ENCODE measurements at regions not wholly inside any gene's neighbourhood (a gene's known extent, or its start where the extent isn't known, plus 50 kb on each side); places are given as distances from the start of the nearest gene placed in this dataset.
"Not testable (repeated sequence)": the region's sequence is repeated elsewhere in the genome, so short reads cannot be mapped to it uniquely, and the experiment has no call there.

GRCh38 chr4:181857471-181857870 lies 385.7 kb upstream of the TENM3 start:
- not testable (repeated sequence) for TF ChIP-seq POLR2A, CTCF (IDR thresholded peaks at IDR 0.05)
